ENCODE measurements at regions not wholly inside any gene's neighbourhood (a gene's known extent, or its start where the extent isn't known, plus 50 kb on each side); places are given as distances from the start of the nearest gene placed in this dataset.
"Not testable (repeated sequence)": the region's sequence is repeated elsewhere in the genome, so short reads cannot be mapped to it uniquely, and the experiment has no call there.

GRCh38 chr2:160584972-160585494 lies 91.4 kb upstream of the RBMS1 start:
- no peak for DNase-seq (ENCODE audit: low spot score)

GRCh38 chr2:160590664-160591063 lies 97.1 kb upstream of the RBMS1 start:
- no peak for DNase-seq (ENCODE audit: low spot score)

GRCh38 chr2:160592401-160592800 lies 98.8 kb upstream of the RBMS1 start:
- DNase-seq (ENCODE audit: low spot score), result no peak

- no peak for DNase-seq (ENCODE audit: low spot score)
Observed at GRCh38 chr2:160592993-160593392, 99.4 kb upstream of the RBMS1 start.

- no peak for DNase-seq (ENCODE audit: low spot score)
Observed at GRCh38 chr2:160596441-160596840, 102.8 kb upstream of the RBMS1 start.

GRCh38 chr2:160600437-160600836 lies 106.8 kb upstream of the RBMS1 start:
- DNase-seq (ENCODE audit: low spot score), result not testable (repeated sequence)

- DNase-seq (ENCODE audit: low spot score), result no peak
Observed at GRCh38 chr2:160602073-160602472, 108.5 kb upstream of the RBMS1 start.

- DNase-seq (ENCODE audit: low spot score), result no peak
Observed at GRCh38 chr2:160603771-160604510, 110.3 kb upstream of the RBMS1 start.

- DNase-seq (ENCODE audit: low spot score), result peak; percentile 10
Observed at GRCh38 chr2:160606341-160606740, 112.7 kb upstream of the RBMS1 start.

- no peak for DNase-seq (ENCODE audit: low spot score)
Observed at GRCh38 chr2:160608599-160608998, 115.0 kb upstream of the RBMS1 start.

- DNase-seq (ENCODE audit: low spot score), result no peak
Observed at GRCh38 chr2:160609346-160609745, 115.7 kb upstream of the RBMS1 start.

- no peak for DNase-seq (ENCODE audit: low spot score)
Observed at GRCh38 chr2:160610041-160610440, 116.4 kb upstream of the RBMS1 start.

GRCh38 chr2:160612266-160612856 lies 118.8 kb upstream of the RBMS1 start:
- no peak for DNase-seq (ENCODE audit: low spot score)

GRCh38 chr2:160613466-160614153 lies 120.0 kb upstream of the RBMS1 start:
- DNase-seq (ENCODE audit: low spot score), result peak; percentile 39

- DNase-seq (ENCODE audit: low spot score), result no peak
Observed at GRCh38 chr2:160614391-160614790, 120.8 kb upstream of the RBMS1 start.

GRCh38 chr2:160615706-160616105 lies 122.1 kb upstream of the RBMS1 start:
- no peak for DNase-seq (ENCODE audit: low spot score)

- DNase-seq (ENCODE audit: low spot score), result no peak
Observed at GRCh38 chr2:160616149-160616548, 122.5 kb upstream of the RBMS1 start.

- no peak for DNase-seq (ENCODE audit: low spot score)
Observed at GRCh38 chr2:160621748-160622147, 128.1 kb upstream of the RBMS1 start.

GRCh38 chr2:160628020-160628637 lies 134.5 kb upstream of the RBMS1 start:
- not testable (repeated sequence) for DNase-seq (ENCODE audit: low spot score)

- no peak for DNase-seq (ENCODE audit: low spot score)
Observed at GRCh38 chr2:160628811-160629210, 135.2 kb upstream of the RBMS1 start.

GRCh38 chr2:160630801-160631590 lies 137.4 kb upstream of the RBMS1 start:
- DNase-seq (ENCODE audit: low spot score), result no peak
